ENCODE measurements at regions not wholly inside any gene's neighbourhood (a gene's known extent, or its start where the extent isn't known, plus 50 kb on each side); places are given as distances from the start of the nearest gene placed in this dataset.

- Histone ChIP-seq H3K9me3 (ENCODE audit: low read length) (no peaks in the 10 kb centered on the region), H3K27me3 (ENCODE audit: control insufficient read depth in 1 of 2, insufficient read depth in 2 of 2, low read length in 2 of 2) (no peaks in the 10 kb centered on the region), H3K36me3 (ENCODE audit: insufficient read depth, low read length) (no peaks in the 10 kb centered on the region), H3K27ac (ENCODE audit: low read depth, low read length) (no peak overlapping the region), H3K4me1 (ENCODE audit: insufficient read depth, low read length) (no peaks in the 10 kb centered on the region), H3K4me3 (ENCODE audit: low read depth in 1 of 2, low read length in 2 of 2) (no peak overlapping the region), H3K9ac (ENCODE audit: low read length) (no peak overlapping the region)
Measured at GRCh38 chr5:2680979-2681378, 70.5 kb downstream of the IRX2 start.

- Histone ChIP-seq H3K9me3 (ENCODE audit: low read length) (no peaks in the 10 kb centered on the region), H3K4me1 (ENCODE audit: insufficient read depth, low read length) (no peaks in the 10 kb centered on the region), H3K4me3 (ENCODE audit: low read depth in 1 of 2, low read length in 2 of 2) (no peak overlapping the region), H3K27me3 (ENCODE audit: control insufficient read depth in 1 of 2, insufficient read depth in 2 of 2, low read length in 2 of 2) (no peaks in the 10 kb centered on the region), H3K36me3 (ENCODE audit: insufficient read depth, low read length) (no peaks in the 10 kb centered on the region), H3K27ac (ENCODE audit: low read depth, low read length) (no peak overlapping the region), H3K9ac (ENCODE audit: low read length) (no peak overlapping the region)
Measured at GRCh38 chr5:2677689-2678088, 73.8 kb downstream of the IRX2 start.

- Histone ChIP-seq H3K36me3 (ENCODE audit: insufficient read depth, low read length) (no peaks in the 10 kb centered on the region), H3K27me3 (ENCODE audit: control insufficient read depth in 1 of 2, insufficient read depth in 2 of 2, low read length in 2 of 2) (no peaks in the 10 kb centered on the region), H3K4me1 (ENCODE audit: insufficient read depth, low read length) (no peaks in the 10 kb centered on the region), H3K9me3 (ENCODE audit: low read length) (no peaks in the 10 kb centered on the region), H3K9ac (ENCODE audit: low read length) (no peak overlapping the region), H3K27ac (ENCODE audit: low read depth, low read length) (no peak overlapping the region), H3K4me3 (ENCODE audit: low read depth in 1 of 2, low read length in 2 of 2) (no peak overlapping the region)
Measured at GRCh38 chr5:2675548-2675947, 75.9 kb downstream of the IRX2 start.

GRCh38 chr5:2674456-2674855 lies 77.0 kb downstream of the IRX2 start:
- Histone ChIP-seq H3K36me3 (ENCODE audit: insufficient read depth, low read length) (no peaks in the 10 kb centered on the region), H3K27ac (ENCODE audit: low read depth, low read length) (no peak overlapping the region), H3K4me3 (ENCODE audit: low read depth in 1 of 2, low read length in 2 of 2) (no peak overlapping the region), H3K27me3 (ENCODE audit: control insufficient read depth in 1 of 2, insufficient read depth in 2 of 2, low read length in 2 of 2) (no peaks in the 10 kb centered on the region), H3K9ac (ENCODE audit: low read length) (no peak overlapping the region), H3K9me3 (ENCODE audit: low read length) (no peaks in the 10 kb centered on the region), H3K4me1 (ENCODE audit: insufficient read depth, low read length) (no peaks in the 10 kb centered on the region)

- Histone ChIP-seq H3K4me3 (ENCODE audit: low read depth in 1 of 2, low read length in 2 of 2) (no peak overlapping the region), H3K36me3 (ENCODE audit: insufficient read depth, low read length) (no peaks in the 10 kb centered on the region), H3K27me3 (ENCODE audit: control insufficient read depth in 1 of 2, insufficient read depth in 2 of 2, low read length in 2 of 2) (no peaks in the 10 kb centered on the region), H3K4me1 (ENCODE audit: insufficient read depth, low read length) (no peaks in the 10 kb centered on the region), H3K9me3 (ENCODE audit: low read length) (no peaks in the 10 kb centered on the region), H3K27ac (ENCODE audit: low read depth, low read length) (no peak overlapping the region), H3K9ac (ENCODE audit: low read length) (no peak overlapping the region)
Measured at GRCh38 chr5:2670940-2671339, 80.5 kb downstream of the IRX2 start.

GRCh38 chr5:2669913-2670312 lies 81.6 kb downstream of the IRX2 start:
- Histone ChIP-seq H3K36me3 (ENCODE audit: insufficient read depth, low read length) (no peaks in the 10 kb centered on the region), H3K9me3 (ENCODE audit: low read length) (no peaks in the 10 kb centered on the region), H3K27me3 (ENCODE audit: control insufficient read depth in 1 of 2, insufficient read depth in 2 of 2, low read length in 2 of 2) (no peaks in the 10 kb centered on the region), H3K4me1 (ENCODE audit: insufficient read depth, low read length) (no peaks in the 10 kb centered on the region), H3K4me3 (ENCODE audit: low read depth in 1 of 2, low read length in 2 of 2) (no peak overlapping the region), H3K9ac (ENCODE audit: low read length) (no peak overlapping the region), H3K27ac (ENCODE audit: low read depth, low read length) (no peak overlapping the region)

- Histone ChIP-seq H3K27me3 (ENCODE audit: control insufficient read depth in 1 of 2, insufficient read depth in 2 of 2, low read length in 2 of 2) (no peaks in the 10 kb centered on the region), H3K36me3 (ENCODE audit: insufficient read depth, low read length) (no peaks in the 10 kb centered on the region), H3K4me3 (ENCODE audit: low read depth in 1 of 2, low read length in 2 of 2) (no peak overlapping the region), H3K4me1 (ENCODE audit: insufficient read depth, low read length) (no peaks in the 10 kb centered on the region), H3K27ac (ENCODE audit: low read depth, low read length) (no peak overlapping the region), H3K9me3 (ENCODE audit: low read length) (no peaks in the 10 kb centered on the region), H3K9ac (ENCODE audit: low read length) (no peak overlapping the region)
Measured at GRCh38 chr5:2669259-2669658, 82.2 kb downstream of the IRX2 start.

GRCh38 chr5:2666081-2666480 lies 85.4 kb downstream of the IRX2 start:
- H3K4me1 ChIP-seq (ENCODE audit: insufficient read depth, low read length), result no peaks in the 10 kb centered on the region
- no peak overlapping the region for H3K27ac ChIP-seq (ENCODE audit: low read depth, low read length)

GRCh38 chr5:2663489-2663888 lies 88.0 kb downstream of the IRX2 start:
- peaks cover 0 to 2% of the 10 kb centered on the region in 2 donors for H3K27me3 ChIP-seq (ENCODE audit: control insufficient read depth in 1 of 2, insufficient read depth in 2 of 2, low read length in 2 of 2)
- H3K27ac ChIP-seq (ENCODE audit: low read depth, low read length), result no peak overlapping the region
- H3K4me1 ChIP-seq (ENCODE audit: insufficient read depth, low read length), result no peaks in the 10 kb centered on the region
- H3K36me3 ChIP-seq (ENCODE audit: insufficient read depth, low read length), result no peaks in the 10 kb centered on the region
- H3K4me3 ChIP-seq (ENCODE audit: low read depth in 1 of 2, low read length in 2 of 2), result no peak overlapping the region
- no peak overlapping the region for H3K9ac ChIP-seq (ENCODE audit: low read length)
- H3K9me3 ChIP-seq (ENCODE audit: low read length), result no peaks in the 10 kb centered on the region

More at GRCh38 chr5:2666081-2666480, 85.4 kb downstream of the IRX2 start:
- Histone ChIP-seq H3K4me3 (ENCODE audit: low read depth in 1 of 2, low read length in 2 of 2) (no peak overlapping the region), H3K27me3 (ENCODE audit: control insufficient read depth in 1 of 2, insufficient read depth in 2 of 2, low read length in 2 of 2) (no peaks in the 10 kb centered on the region), H3K36me3 (ENCODE audit: insufficient read depth, low read length) (no peaks in the 10 kb centered on the region), H3K9ac (ENCODE audit: low read length) (no peak overlapping the region), H3K9me3 (ENCODE audit: low read length) (no peaks in the 10 kb centered on the region)

- H3K9ac ChIP-seq (ENCODE audit: low read length), result no peak overlapping the region
Measured at GRCh38 chr5:2660315-2660714, 91.2 kb downstream of the IRX2 start.

GRCh38 chr5:2658881-2659470 lies 92.5 kb downstream of the IRX2 start:
- Histone ChIP-seq H3K27ac (ENCODE audit: low read depth, low read length) (no peak overlapping the region), H3K4me1 (ENCODE audit: insufficient read depth, low read length) (no peaks in the 10 kb centered on the region), H3K9me3 (ENCODE audit: low read length) (no peaks in the 10 kb centered on the region), H3K9ac (ENCODE audit: low read length) (no peak overlapping the region), H3K27me3 (ENCODE audit: control insufficient read depth in 1 of 2, insufficient read depth in 2 of 2, low read length in 2 of 2) (peaks cover 0 to 11% of the 10 kb centered on the region in 2 donors), H3K36me3 (ENCODE audit: insufficient read depth, low read length) (no peaks in the 10 kb centered on the region), H3K4me3 (ENCODE audit: low read depth in 1 of 2, low read length in 2 of 2) (no peak overlapping the region)

More at GRCh38 chr5:2660315-2660714, 91.2 kb downstream of the IRX2 start:
- Histone ChIP-seq H3K27ac (ENCODE audit: low read depth, low read length) (no peak overlapping the region), H3K4me3 (ENCODE audit: low read depth in 1 of 2, low read length in 2 of 2) (no peak overlapping the region), H3K4me1 (ENCODE audit: insufficient read depth, low read length) (no peaks in the 10 kb centered on the region), H3K36me3 (ENCODE audit: insufficient read depth, low read length) (no peaks in the 10 kb centered on the region), H3K27me3 (ENCODE audit: control insufficient read depth in 1 of 2, insufficient read depth in 2 of 2, low read length in 2 of 2) (peaks cover 0 to 11% of the 10 kb centered on the region in 2 donors), H3K9me3 (ENCODE audit: low read length) (no peaks in the 10 kb centered on the region)

GRCh38 chr5:2658447-2658846 lies 93.0 kb downstream of the IRX2 start:
- H3K9me3 ChIP-seq (ENCODE audit: low read length), result no peaks in the 10 kb centered on the region

More at GRCh38 chr5:2658447-2658846, 93.0 kb downstream of the IRX2 start:
- Histone ChIP-seq H3K9ac (ENCODE audit: low read length) (no peak overlapping the region), H3K36me3 (ENCODE audit: insufficient read depth, low read length) (no peaks in the 10 kb centered on the region), H3K27ac (ENCODE audit: low read depth, low read length) (no peak overlapping the region), H3K4me3 (ENCODE audit: low read depth in 1 of 2, low read length in 2 of 2) (no peak overlapping the region), H3K27me3 (ENCODE audit: control insufficient read depth in 1 of 2, insufficient read depth in 2 of 2, low read length in 2 of 2) (peaks cover 0 to 11% of the 10 kb centered on the region in 2 donors), H3K4me1 (ENCODE audit: insufficient read depth, low read length) (no peaks in the 10 kb centered on the region)
